ENCODE measurements at regions not wholly inside any gene's neighbourhood (a gene's known extent, or its start where the extent isn't known, plus 50 kb on each side); places are given as distances from the start of the nearest gene placed in this dataset.

DNA sequence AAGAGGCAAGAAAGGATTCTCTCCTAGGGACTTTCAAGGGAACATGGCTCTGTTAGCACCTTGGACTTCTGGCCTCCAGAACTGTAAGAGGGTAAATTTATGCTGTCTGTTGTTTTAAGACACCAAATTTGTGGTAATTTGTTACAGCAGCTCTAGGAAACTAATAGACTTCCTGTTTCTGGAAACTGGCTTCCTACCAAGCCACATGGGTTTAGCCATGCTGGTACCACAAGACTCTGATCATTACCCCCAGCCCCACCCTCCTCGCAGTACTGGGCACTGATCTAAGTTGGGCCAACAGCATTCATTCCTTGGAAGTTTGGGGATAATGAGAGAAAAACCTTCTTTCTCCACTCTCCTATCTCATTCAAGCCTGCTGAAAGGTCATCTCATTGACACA is 109.5 kb upstream of the SMLR1 start:
- Histone ChIP-seq H3K79me2 (ENCODE audit: control insufficient read depth, insufficient read depth, low read length) (no peaks in the 10 kb centered on the region), H3K27ac (ENCODE audit: extremely low read depth, low read depth, low read length) (no peak overlapping the region), H3K4me2 (ENCODE audit: insufficient read depth, low read length) (no peak overlapping the region), H3K9me1 (ENCODE audit: control insufficient read depth, insufficient read depth, low read length) (no peaks in the 10 kb centered on the region), H3K9me3 (replicated peaks; ENCODE audit: control insufficient read depth, insufficient read depth, low read depth, low read length) (no peaks in the 10 kb centered on the region), H3K27me3 (ENCODE audit: control insufficient read depth in 2 of 2, insufficient read depth in 2 of 2, low read length in 2 of 2) (no peaks in the 10 kb centered on the region), H3K4me1 (replicated peaks in 1 of 2; ENCODE audit: control insufficient read depth in 2 of 2, insufficient read depth in 2 of 2, low read length in 2 of 2) (no peaks in the 10 kb centered on the region), H3K4me3 (no peak overlapping the region), H2AFZ (ENCODE audit: low read depth, low read length) (no peak overlapping the region), H3K9ac (ENCODE audit: insufficient read depth in 1 of 2, low read depth in 2 of 2, low read length in 2 of 2) (no peak overlapping the region), H4K20me1 (replicated peaks; ENCODE audit: control insufficient read depth, insufficient read depth, low read length) (no peaks in the 10 kb centered on the region), H3K36me3 (ENCODE audit: control insufficient read depth, insufficient read depth, low read length) (no peaks in the 10 kb centered on the region)
- FAIRE-seq (no peak), DNase-seq (ENCODE audit: extremely low read depth in 1 of 4, low spot score in 3 of 4) (no peak), ATAC-seq (no peak)
- intact Hi-C loops (cut with micrococcal nuclease) (no loop called here), in situ Hi-C loops (cut with MboI) (no loop called here)
- ChIA-PET CTCF (ENCODE audit: low intra/inter-chr PET ratio) (no interaction called here), POLR2A (no interaction called here)
- TF ChIP-seq IFI16 (CRISPR knock-in tag; IDR thresholded peaks at IDR 0.05) (no peak), FUS (optimal IDR thresholded peaks at IDR 0.05; ENCODE audit: low read depth, low read length) (no peak), HDAC6 (IDR thresholded peaks at IDR 0.05; ENCODE audit: low read depth, low read length) (no peak), TAF1 (IDR thresholded peaks at IDR 0.05; ENCODE audit: control insufficient read depth, extremely low read depth, insufficient read depth, low read length, severe bottlenecking) (no peak), ZNF695 (CRISPR knock-in tag; IDR thresholded peaks at IDR 0.05) (no peak), BRD4 (IDR thresholded peaks at IDR 0.05) (no peak), STAT5B (CRISPR knock-in tag; IDR thresholded peaks at IDR 0.05) (no peak), SLC30A9 (CRISPR knock-in tag; IDR thresholded peaks at IDR 0.05) (no peak), ZFP36 (IDR thresholded peaks at IDR 0.05; ENCODE audit: low read depth, low read length, partially characterized antibody) (no peak), CREBBP (IDR thresholded peaks at IDR 0.05; ENCODE audit: low read depth, low read length) (no peak), ZSCAN29 (IDR thresholded peaks at IDR 0.05) (no peak), E2F3 (CRISPR knock-in tag; IDR thresholded peaks at IDR 0.05) (no peak), TAF7 (tag; IDR thresholded peaks at IDR 0.05) (no peak)
- TF ChIP-seq, protein P1, sequence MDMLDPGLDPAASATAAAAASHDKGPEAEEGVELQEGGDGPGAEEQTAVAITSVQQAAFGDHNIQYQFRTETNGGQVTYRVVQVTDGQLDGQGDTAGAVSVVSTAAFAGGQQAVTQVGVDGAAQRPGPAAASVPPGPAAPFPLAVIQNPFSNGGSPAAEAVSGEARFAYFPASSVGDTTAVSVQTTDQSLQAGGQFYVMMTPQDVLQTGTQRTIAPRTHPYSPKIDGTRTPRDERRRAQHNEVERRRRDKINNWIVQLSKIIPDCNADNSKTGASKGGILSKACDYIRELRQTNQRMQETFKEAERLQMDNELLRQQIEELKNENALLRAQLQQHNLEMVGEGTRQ (CRISPR knock-in tag; IDR thresholded peaks at IDR 0.05) = no peak
- WGBS (ENCODE audit: insufficient coverage, low coverage, missing lambda C conversion rate) = 0% methylated on average over 1 of the region's 1 CpG
- no TSS peak for BruUV-seq (replicated peaks)
